ENCODE measurements at regions not wholly inside any gene's neighbourhood (a gene's known extent, or its start where the extent isn't known, plus 50 kb on each side); places are given as distances from the start of the nearest gene placed in this dataset.

DNA sequence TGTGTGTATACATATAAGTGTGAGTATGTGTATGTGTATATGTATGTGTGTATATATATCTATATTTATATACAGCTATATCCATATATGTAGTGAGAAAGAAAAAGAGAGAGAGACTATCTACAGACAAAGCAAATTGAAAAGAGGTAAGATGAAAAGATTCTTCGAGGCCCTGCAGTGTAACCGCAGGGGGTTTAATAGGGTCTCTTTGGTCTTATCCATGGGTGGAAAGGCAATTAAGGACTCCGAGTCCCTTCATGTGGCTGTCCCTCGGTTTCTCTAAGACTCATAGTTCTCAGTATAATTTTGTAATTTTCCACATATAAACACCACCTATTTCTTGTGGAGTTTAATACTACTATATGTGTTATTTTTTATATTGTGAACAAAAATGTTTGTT lies 50.6 kb upstream of the JAZF1 start:
- 91% methylated on average over 3 of the region's 4 CpGs for WGBS (ENCODE audit: insufficient coverage)
- no peaks in the 10 kb centered on the region for H3K36me3 Mint-ChIP-seq
- TF ChIP-seq, protein P1, sequence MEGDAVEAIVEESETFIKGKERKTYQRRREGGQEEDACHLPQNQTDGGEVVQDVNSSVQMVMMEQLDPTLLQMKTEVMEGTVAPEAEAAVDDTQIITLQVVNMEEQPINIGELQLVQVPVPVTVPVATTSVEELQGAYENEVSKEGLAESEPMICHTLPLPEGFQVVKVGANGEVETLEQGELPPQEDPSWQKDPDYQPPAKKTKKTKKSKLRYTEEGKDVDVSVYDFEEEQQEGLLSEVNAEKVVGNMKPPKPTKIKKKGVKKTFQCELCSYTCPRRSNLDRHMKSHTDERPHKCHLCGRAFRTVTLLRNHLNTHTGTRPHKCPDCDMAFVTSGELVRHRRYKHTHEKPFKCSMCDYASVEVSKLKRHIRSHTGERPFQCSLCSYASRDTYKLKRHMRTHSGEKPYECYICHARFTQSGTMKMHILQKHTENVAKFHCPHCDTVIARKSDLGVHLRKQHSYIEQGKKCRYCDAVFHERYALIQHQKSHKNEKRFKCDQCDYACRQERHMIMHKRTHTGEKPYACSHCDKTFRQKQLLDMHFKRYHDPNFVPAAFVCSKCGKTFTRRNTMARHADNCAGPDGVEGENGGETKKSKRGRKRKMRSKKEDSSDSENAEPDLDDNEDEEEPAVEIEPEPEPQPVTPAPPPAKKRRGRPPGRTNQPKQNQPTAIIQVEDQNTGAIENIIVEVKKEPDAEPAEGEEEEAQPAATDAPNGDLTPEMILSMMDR (IDR thresholded peaks at IDR 0.05): no peak

DNA sequence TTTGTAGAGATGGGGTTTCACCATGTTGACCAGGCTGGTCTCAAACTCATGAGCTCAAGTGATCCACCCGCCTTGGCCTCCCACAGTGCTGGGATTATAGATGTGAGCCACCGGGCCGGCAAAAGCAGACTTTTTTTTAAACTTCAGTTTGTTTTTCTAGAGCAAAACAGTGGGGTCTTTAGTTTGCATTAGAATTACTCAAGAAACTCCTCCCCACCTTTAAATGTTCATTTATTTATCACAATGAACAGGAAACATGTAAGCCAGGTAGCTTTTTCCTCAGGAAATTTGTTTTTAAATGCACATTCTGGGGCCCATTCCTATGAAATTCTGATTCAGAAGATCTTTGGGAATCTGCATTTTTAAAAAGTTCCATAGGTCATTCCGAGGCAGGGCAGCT lies 56.0 kb upstream of the JAZF1 start:
- Mint-ChIP-seq H3K4me1 (peaks cover 27 to 29% of the 10 kb centered on the region in 2 donors), H3K27me3 (ENCODE audit: low read depth in 2 of 2) (no peaks in the 10 kb centered on the region), H3K4me3 (no peak overlapping the region), H3K27ac (no peak overlapping the region), H3K36me3 (no peaks in the 10 kb centered on the region), H3K9me3 (no peaks in the 10 kb centered on the region)
- TF ChIP-seq, protein P1 (IDR thresholded peaks at IDR 0.05): no peak
- Histone ChIP-seq H3K9me3 (ENCODE audit: control insufficient read depth, insufficient read depth, low read length) (no peaks in the 10 kb centered on the region), H3K27ac (ENCODE audit: low read length) (no peak overlapping the region), H3K27me3 (ENCODE audit: control insufficient read depth, insufficient read depth, low read length) (no peaks in the 10 kb centered on the region), H3K36me3 (ENCODE audit: control insufficient read depth, insufficient read depth, low read length) (no peaks in the 10 kb centered on the region), H3K4me1 (ENCODE audit: control insufficient read depth, insufficient read depth, low read length) (peaks cover 3% of the 10 kb centered on the region), H3K4me3 (ENCODE audit: low read length) (no peak overlapping the region)
- intact Hi-C loops (cut with micrococcal nuclease): no loop called here
- no peak for ATAC-seq
- no peak for DNase-seq
- whole genome bisulfite sequencing (ENCODE audit: insufficient coverage): 95% methylated on average over 4 of the region's 4 CpGs

More for the DNA sequence above, 50.6 kb upstream of the JAZF1 start:
- no peak overlapping the region for H3K27ac ChIP-seq (ENCODE audit: low read length)
- Mint-ChIP-seq H3K27me3 (ENCODE audit: low read depth in 2 of 2) (peaks cover 0 to 2% of the 10 kb centered on the region in 2 donors), H3K27ac (no peak overlapping the region), H3K9me3 (no peaks in the 10 kb centered on the region), H3K4me1 (peaks cover 19 to 20% of the 10 kb centered on the region in 2 donors), H3K4me3 (no peak overlapping the region)
- no peaks in the 10 kb centered on the region for H3K36me3 ChIP-seq (ENCODE audit: control insufficient read depth, insufficient read depth, low read length)
- H3K4me3 ChIP-seq (ENCODE audit: low read length): no peak overlapping the region
- intact Hi-C loops (cut with micrococcal nuclease): no loop called here
- DNase-seq: no peak
- no peaks in the 10 kb centered on the region for H3K27me3 ChIP-seq (ENCODE audit: control insufficient read depth, insufficient read depth, low read length)
- no peaks in the 10 kb centered on the region for H3K4me1 ChIP-seq (ENCODE audit: control insufficient read depth, insufficient read depth, low read length)
- H3K9me3 ChIP-seq (ENCODE audit: control insufficient read depth, insufficient read depth, low read length): no peaks in the 10 kb centered on the region
- ATAC-seq: no peak

DNA sequence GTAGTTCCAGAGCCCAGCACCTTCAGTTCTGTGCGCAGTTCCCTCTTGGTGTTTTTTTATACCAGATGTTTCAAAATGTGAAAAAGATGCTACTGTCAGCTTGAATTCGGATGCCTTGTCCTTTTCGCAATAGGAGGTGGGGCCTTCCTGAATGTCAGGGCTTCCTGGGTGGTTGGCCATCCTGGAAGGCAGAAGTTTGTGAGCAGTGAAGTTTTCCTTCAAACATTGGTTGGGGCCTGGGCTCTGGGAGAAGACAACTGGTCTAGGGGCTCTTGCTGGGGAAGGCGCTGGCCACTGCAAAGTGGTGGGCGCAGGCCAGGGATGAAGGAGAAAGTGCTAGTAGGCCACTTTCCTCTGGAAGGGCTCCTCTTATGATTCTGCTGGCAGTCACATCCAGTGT lies 56.8 kb upstream of the JAZF1 start:
- Mint-ChIP-seq H3K4me1 (peaks cover 27 to 29% of the 10 kb centered on the region in 2 donors), H3K27me3 (ENCODE audit: low read depth in 2 of 2) (no peaks in the 10 kb centered on the region), H3K4me3 (no peak overlapping the region), H3K9me3 (no peaks in the 10 kb centered on the region), H3K36me3 (no peaks in the 10 kb centered on the region), H3K27ac (no peak overlapping the region)
- DNase-seq (no peak), ATAC-seq (no peak)
- no peak overlapping the region for H3K4me3 ChIP-seq (ENCODE audit: low read length)
- H3K36me3 ChIP-seq (ENCODE audit: control insufficient read depth, insufficient read depth, low read length): no peaks in the 10 kb centered on the region
- H3K27me3 ChIP-seq (ENCODE audit: control insufficient read depth, insufficient read depth, low read length): no peaks in the 10 kb centered on the region
- no peak overlapping the region for H3K27ac ChIP-seq (ENCODE audit: low read length)
- peaks cover 3% of the 10 kb centered on the region for H3K4me1 ChIP-seq (ENCODE audit: control insufficient read depth, insufficient read depth, low read length)
- intact Hi-C loops (cut with micrococcal nuclease): no loop called here
- no peaks in the 10 kb centered on the region for H3K9me3 ChIP-seq (ENCODE audit: control insufficient read depth, insufficient read depth, low read length)
- 96% methylated on average over 5 of the region's 5 CpGs for WGBS (ENCODE audit: insufficient coverage)
- TF ChIP-seq, protein P1 (IDR thresholded peaks at IDR 0.05): no peak

DNA sequence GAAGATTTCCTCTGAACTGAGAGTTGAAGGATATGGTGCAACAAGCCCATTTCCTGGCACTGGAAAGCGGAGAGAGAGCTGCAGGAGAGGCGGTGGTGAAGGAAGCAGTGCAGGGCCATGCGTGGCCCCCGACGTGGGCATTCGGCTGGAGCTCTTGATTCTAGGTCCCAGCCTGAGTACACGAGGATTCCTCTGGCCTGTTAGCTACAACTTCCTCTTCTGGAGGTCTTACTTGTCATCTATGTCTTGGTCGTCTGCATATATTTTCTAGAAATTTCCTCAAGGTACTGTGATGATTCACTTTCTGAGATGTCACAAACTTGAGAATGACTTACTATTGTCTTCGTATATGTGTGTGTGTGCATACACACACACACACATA lies 59.2 kb upstream of the JAZF1 start:
- DNase-seq (peak in 1 of 2 donors; percentile 2), ATAC-seq (peak; percentile 24 to 66 (median 36))
- peak overlapping the region in 1 of 2 donors; percentile 64 for H3K27ac Mint-ChIP-seq
- H3K9me3 Mint-ChIP-seq: no peaks in the 10 kb centered on the region
- WGBS (ENCODE audit: insufficient coverage): 25% methylated on average over 8 of the region's 9 CpGs
- Histone ChIP-seq H3K4me1 (ENCODE audit: control insufficient read depth, insufficient read depth, low read length) (peaks cover 3% of the 10 kb centered on the region), H3K36me3 (ENCODE audit: control insufficient read depth, insufficient read depth, low read length) (no peaks in the 10 kb centered on the region), H3K27me3 (ENCODE audit: control insufficient read depth, insufficient read depth, low read length) (no peaks in the 10 kb centered on the region), H3K27ac (ENCODE audit: low read length) (no peak overlapping the region), H3K4me3 (ENCODE audit: low read length) (no peak overlapping the region), H3K9me3 (ENCODE audit: control insufficient read depth, insufficient read depth, low read length) (no peaks in the 10 kb centered on the region)
- H3K4me3 Mint-ChIP-seq: no peak overlapping the region
- TF ChIP-seq, protein P1 (IDR thresholded peaks at IDR 0.05): no peak
- no peaks in the 10 kb centered on the region for H3K27me3 Mint-ChIP-seq (ENCODE audit: low read depth in 2 of 2)
- intact Hi-C loops (cut with micrococcal nuclease): no loop called here
- H3K36me3 Mint-ChIP-seq: no peaks in the 10 kb centered on the region
- H3K4me1 Mint-ChIP-seq: peaks cover 12 to 17% of the 10 kb centered on the region in 2 donors

All from natural killer cell (primary cell).